GM23338 (cell line): ENCODE measurements at regions not wholly inside any gene's neighbourhood (a gene's known extent, or its start where the extent isn't known, plus 50 kb on each side); places are given as distances from the start of the nearest gene placed in this dataset.

Experiments used
- ATAC-seq: fragments of 200-7000 bp; cut with Tn5 transposase; 3 replicates; pipeline ENCODE4 v1.9.1; 2020
- DNase-seq: peaks from one replicate; pipeline ENCODE4 v3.0.0-alpha.2; 2015; ENCODE audit warnings: low spot score
- H2AFZ ChIP-seq: fragments of 200-600 bp; sonication (generic); 2 replicates; pipeline ENCODE4 v1.8.0; 2016; ENCODE audit warnings: antibody characterized with exemption, mild to moderate bottlenecking, moderate library complexity
- H3F3A ChIP-seq: fragments of 200-600 bp; sonication (generic); replicated peaks from 2 replicates; pipeline ENCODE4 v1.8.0; 2017; ENCODE audit warnings: antibody characterized with exemption, mixed run types, low read depth
- H3K27ac ChIP-seq: fragments of 200-600 bp; sonication (generic); 2 replicates; pipeline ENCODE4 v1.6.1; 2016; ENCODE audit warnings: low read depth
- H3K27me3 ChIP-seq: fragments of 200-600 bp; sonication (generic); 2 replicates; pipeline ENCODE4 v1.8.0; 2016; ENCODE audit warnings: mild to moderate bottlenecking, mixed run types, moderate library complexity; ENCODE audit not compliant: insufficient read depth
- H3K36me3 ChIP-seq: fragments of 200-600 bp; sonication (generic); 2 replicates; pipeline ENCODE4 v1.8.0; 2016; ENCODE audit warnings: mild to moderate bottlenecking; ENCODE audit not compliant: insufficient read depth
- H3K4me1 ChIP-seq: fragments of 200-600 bp; sonication (generic); 2 replicates; pipeline ENCODE4 v1.8.0; 2016; ENCODE audit warnings: mild to moderate bottlenecking, moderate library complexity; ENCODE audit not compliant: insufficient read depth
- H3K4me2 ChIP-seq: fragments of 200-600 bp; sonication (generic); 2 replicates; pipeline ENCODE4 v1.7.1; 2017; ENCODE audit warnings: mixed run types
- H3K4me3 ChIP-seq: fragments of 200-600 bp; sonication (generic); 2 replicates; pipeline ENCODE4 v1.6.1; 2016; ENCODE audit warnings: mixed run types
- H3K79me2 ChIP-seq: fragments of 200-600 bp; sonication (generic); replicated peaks from 2 replicates; pipeline ENCODE4 v1.8.0; 2017; ENCODE audit warnings: mild to moderate bottlenecking; ENCODE audit not compliant: insufficient read depth
- H3K9me2 ChIP-seq: fragments of 200-600 bp; sonication (generic); 2 replicates; pipeline ENCODE4 v1.8.0; 2017; ENCODE audit not compliant: insufficient read depth
- H4K20me1 ChIP-seq: fragments of 200-600 bp; sonication (generic); replicated peaks from 2 replicates; pipeline ENCODE4 v1.8.0; 2017; ENCODE audit warnings: mild to moderate bottlenecking; ENCODE audit not compliant: insufficient read depth
- H3K27ac Mint-ChIP-seq: 2 replicates; pipeline ENCODE4 v1.8.0; 2020; ENCODE audit warnings: inconsistent platforms, mild to moderate bottlenecking, moderate library complexity, mixed read lengths
- H3K27me3 Mint-ChIP-seq: 3 replicates; pipeline ENCODE4 v1.8.0; 2022; ENCODE audit warnings: low read depth, mild to moderate bottlenecking, moderate library complexity, mixed read lengths, inconsistent platforms; ENCODE audit not compliant: insufficient read depth, poor library complexity
- H3K36me3 Mint-ChIP-seq: 3 replicates; pipeline ENCODE4 v1.8.0; 2021; ENCODE audit warnings: low read depth, mild to moderate bottlenecking, inconsistent platforms, moderate library complexity, mixed read lengths
- H3K4me1 Mint-ChIP-seq: 3 replicates; pipeline ENCODE4 v1.8.0; 2020; ENCODE audit warnings: mild to moderate bottlenecking, inconsistent platforms, mixed read lengths
- H3K4me3 Mint-ChIP-seq: 3 replicates; pipeline ENCODE4 v1.8.0; 2021; ENCODE audit warnings: moderate library complexity, mild to moderate bottlenecking, inconsistent platforms, mixed read lengths
- H3K9me3 Mint-ChIP-seq: 3 replicates; pipeline ENCODE4 v1.8.0; 2020; ENCODE audit warnings: moderate library complexity, mild to moderate bottlenecking, inconsistent platforms, mixed read lengths
- CREB1 ChIP-seq: fragments of 250-450 bp; sonication (Bioruptor Pico); IDR thresholded peaks from 2 replicates; pipeline ENCODE4 v1.5.0; 2020; ENCODE audit warnings: low read depth, mild to moderate bottlenecking, moderate library complexity
- EZH2 ChIP-seq: fragments of 200-600 bp; sonication (generic); IDR thresholded peaks from one replicate; pipeline ENCODE4 v1.8.0; 2017; ENCODE audit warnings: antibody characterized with exemption, mild to moderate bottlenecking, low read depth; ENCODE audit not compliant: unreplicated experiment
- EZH2phosphoT487 ChIP-seq: fragments of 200-600 bp; sonication (generic); IDR thresholded peaks from one replicate; pipeline ENCODE4 v1.8.1; 2018; ENCODE audit warnings: antibody characterized with exemption; ENCODE audit not compliant: unreplicated experiment
- JUNB ChIP-seq: IDR thresholded peaks from one replicate; pipeline ENCODE4 v1.6.1; 2016; ENCODE audit warnings: antibody characterized with exemption; ENCODE audit not compliant: unreplicated experiment
- NANOG ChIP-seq: IDR thresholded peaks from 2 replicates; pipeline ENCODE4 v1.6.1; 2016; ENCODE audit warnings: antibody characterized with exemption, borderline replicate concordance
- POLR2AphosphoS5 ChIP-seq: IDR thresholded peaks from 2 replicates; pipeline ENCODE4 v1.6.1; 2016; ENCODE audit warnings: antibody characterized with exemption, low read depth
- STAT1 ChIP-seq: IDR thresholded peaks from one replicate; pipeline ENCODE4 v1.6.1; 2016; ENCODE audit warnings: antibody characterized with exemption; ENCODE audit not compliant: unreplicated experiment
- ZNF114 ChIP-seq: fragments of 250-450 bp; sonication (Bioruptor Pico); IDR thresholded peaks from 2 replicates; pipeline ENCODE4 v1.5.0; 2020; ENCODE audit warnings: mild to moderate bottlenecking, moderate library complexity
- ZNF331 ChIP-seq: fragments of 250-450 bp; sonication (Bioruptor Pico); IDR thresholded peaks from 2 replicates; pipeline ENCODE4 v1.5.0; 2020; ENCODE audit warnings: low read depth, mild to moderate bottlenecking, moderate library complexity
- TF ChIP-seq, protein P1 (sequence below): IDR thresholded peaks from 2 replicates; pipeline ENCODE4 v1.6.1; 2016; ENCODE audit warnings: antibody characterized with exemption
- TF ChIP-seq, protein P2 (sequence below): IDR thresholded peaks from one replicate; pipeline ENCODE4 v1.6.1; 2018; ENCODE audit warnings: antibody characterized with exemption; ENCODE audit not compliant: unreplicated experiment
- TF ChIP-seq, protein P3 (sequence below), 2 experiments: fragments of 200-600 bp in 1 of 2; sonication (generic) in 1 of 2; conservative IDR thresholded peaks; 2 replicates each; pipeline versions ENCODE4 v1.5.1 to v1.6.1; 2016 to 2017; ENCODE audit warnings: antibody characterized with exemption in 2 of 2, low read depth in 2 of 2, mild to moderate bottlenecking in 2 of 2, moderate library complexity in 1 of 2
- TF ChIP-seq, protein P4 (sequence below): fragments of 250-450 bp; sonication (Bioruptor Pico); IDR thresholded peaks from 2 replicates; pipeline ENCODE4 v1.5.0; 2020; ENCODE audit warnings: mild to moderate bottlenecking, moderate library complexity

DNA sequence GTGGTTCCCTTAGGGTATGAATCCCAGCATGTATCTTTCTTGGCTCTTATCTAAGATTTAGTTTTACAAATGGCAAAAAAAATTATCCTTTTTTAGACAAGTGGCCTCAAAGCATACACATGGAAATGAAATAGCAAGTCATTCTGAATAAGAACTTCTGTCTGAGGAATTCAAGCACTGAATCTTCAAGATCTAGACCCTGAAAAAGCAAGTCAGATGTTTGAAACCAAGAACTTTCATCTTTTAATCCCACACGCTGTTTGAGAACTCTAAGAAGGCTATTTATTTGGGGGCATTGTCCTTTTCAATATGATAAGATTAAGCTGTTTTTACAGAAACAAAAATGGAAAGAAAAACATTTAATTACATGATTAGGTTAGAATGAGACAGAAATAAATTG is 549.2 kb upstream of the CYLC2 start:
- H3K27me3 ChIP-seq: no peaks in the 10 kb centered on the region
- no peak for DNase-seq
- ATAC-seq: no peak
- no peaks in the 10 kb centered on the region for H3K4me1 ChIP-seq
- H3K4me3 ChIP-seq: no peak overlapping the region
- Mint-ChIP-seq H3K27me3 (no peaks in the 10 kb centered on the region), H3K27ac (no peak overlapping the region), H3K9me3 (peaks cover 88% of the 10 kb centered on the region), H3K36me3 (peaks cover 15% of the 10 kb centered on the region; the same call in 2 of the 3 replicates), H3K4me1 (no peaks in the 10 kb centered on the region), H3K4me3 (no peak overlapping the region)
- no peaks in the 10 kb centered on the region for H3K79me2 ChIP-seq
- no peaks in the 10 kb centered on the region for H3F3A ChIP-seq
- no peaks in the 10 kb centered on the region for H3K9me2 ChIP-seq
- TF ChIP-seq STAT1 (no peak), ZNF331 (CRISPR knock-in tag) (no peak), POLR2AphosphoS5 (no peak), NANOG (no peak), EZH2 (no peak), CREB1 (no peak), ZNF114 (no peak), EZH2phosphoT487 (no peak), JUNB (no peak)
- TF ChIP-seq, protein P1, sequence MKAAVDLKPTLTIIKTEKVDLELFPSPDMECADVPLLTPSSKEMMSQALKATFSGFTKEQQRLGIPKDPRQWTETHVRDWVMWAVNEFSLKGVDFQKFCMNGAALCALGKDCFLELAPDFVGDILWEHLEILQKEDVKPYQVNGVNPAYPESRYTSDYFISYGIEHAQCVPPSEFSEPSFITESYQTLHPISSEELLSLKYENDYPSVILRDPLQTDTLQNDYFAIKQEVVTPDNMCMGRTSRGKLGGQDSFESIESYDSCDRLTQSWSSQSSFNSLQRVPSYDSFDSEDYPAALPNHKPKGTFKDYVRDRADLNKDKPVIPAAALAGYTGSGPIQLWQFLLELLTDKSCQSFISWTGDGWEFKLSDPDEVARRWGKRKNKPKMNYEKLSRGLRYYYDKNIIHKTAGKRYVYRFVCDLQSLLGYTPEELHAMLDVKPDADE: no peak
- TF ChIP-seq, protein P2, sequence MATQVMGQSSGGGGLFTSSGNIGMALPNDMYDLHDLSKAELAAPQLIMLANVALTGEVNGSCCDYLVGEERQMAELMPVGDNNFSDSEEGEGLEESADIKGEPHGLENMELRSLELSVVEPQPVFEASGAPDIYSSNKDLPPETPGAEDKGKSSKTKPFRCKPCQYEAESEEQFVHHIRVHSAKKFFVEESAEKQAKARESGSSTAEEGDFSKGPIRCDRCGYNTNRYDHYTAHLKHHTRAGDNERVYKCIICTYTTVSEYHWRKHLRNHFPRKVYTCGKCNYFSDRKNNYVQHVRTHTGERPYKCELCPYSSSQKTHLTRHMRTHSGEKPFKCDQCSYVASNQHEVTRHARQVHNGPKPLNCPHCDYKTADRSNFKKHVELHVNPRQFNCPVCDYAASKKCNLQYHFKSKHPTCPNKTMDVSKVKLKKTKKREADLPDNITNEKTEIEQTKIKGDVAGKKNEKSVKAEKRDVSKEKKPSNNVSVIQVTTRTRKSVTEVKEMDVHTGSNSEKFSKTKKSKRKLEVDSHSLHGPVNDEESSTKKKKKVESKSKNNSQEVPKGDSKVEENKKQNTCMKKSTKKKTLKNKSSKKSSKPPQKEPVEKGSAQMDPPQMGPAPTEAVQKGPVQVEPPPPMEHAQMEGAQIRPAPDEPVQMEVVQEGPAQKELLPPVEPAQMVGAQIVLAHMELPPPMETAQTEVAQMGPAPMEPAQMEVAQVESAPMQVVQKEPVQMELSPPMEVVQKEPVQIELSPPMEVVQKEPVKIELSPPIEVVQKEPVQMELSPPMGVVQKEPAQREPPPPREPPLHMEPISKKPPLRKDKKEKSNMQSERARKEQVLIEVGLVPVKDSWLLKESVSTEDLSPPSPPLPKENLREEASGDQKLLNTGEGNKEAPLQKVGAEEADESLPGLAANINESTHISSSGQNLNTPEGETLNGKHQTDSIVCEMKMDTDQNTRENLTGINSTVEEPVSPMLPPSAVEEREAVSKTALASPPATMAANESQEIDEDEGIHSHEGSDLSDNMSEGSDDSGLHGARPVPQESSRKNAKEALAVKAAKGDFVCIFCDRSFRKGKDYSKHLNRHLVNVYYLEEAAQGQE: no peak
- TF ChIP-seq, protein P3, sequence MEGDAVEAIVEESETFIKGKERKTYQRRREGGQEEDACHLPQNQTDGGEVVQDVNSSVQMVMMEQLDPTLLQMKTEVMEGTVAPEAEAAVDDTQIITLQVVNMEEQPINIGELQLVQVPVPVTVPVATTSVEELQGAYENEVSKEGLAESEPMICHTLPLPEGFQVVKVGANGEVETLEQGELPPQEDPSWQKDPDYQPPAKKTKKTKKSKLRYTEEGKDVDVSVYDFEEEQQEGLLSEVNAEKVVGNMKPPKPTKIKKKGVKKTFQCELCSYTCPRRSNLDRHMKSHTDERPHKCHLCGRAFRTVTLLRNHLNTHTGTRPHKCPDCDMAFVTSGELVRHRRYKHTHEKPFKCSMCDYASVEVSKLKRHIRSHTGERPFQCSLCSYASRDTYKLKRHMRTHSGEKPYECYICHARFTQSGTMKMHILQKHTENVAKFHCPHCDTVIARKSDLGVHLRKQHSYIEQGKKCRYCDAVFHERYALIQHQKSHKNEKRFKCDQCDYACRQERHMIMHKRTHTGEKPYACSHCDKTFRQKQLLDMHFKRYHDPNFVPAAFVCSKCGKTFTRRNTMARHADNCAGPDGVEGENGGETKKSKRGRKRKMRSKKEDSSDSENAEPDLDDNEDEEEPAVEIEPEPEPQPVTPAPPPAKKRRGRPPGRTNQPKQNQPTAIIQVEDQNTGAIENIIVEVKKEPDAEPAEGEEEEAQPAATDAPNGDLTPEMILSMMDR (conservative IDR thresholded peaks at IDR 0.05; ENCODE audit: low read depth in 2 of 2): no peak
- TF ChIP-seq, protein P4, sequence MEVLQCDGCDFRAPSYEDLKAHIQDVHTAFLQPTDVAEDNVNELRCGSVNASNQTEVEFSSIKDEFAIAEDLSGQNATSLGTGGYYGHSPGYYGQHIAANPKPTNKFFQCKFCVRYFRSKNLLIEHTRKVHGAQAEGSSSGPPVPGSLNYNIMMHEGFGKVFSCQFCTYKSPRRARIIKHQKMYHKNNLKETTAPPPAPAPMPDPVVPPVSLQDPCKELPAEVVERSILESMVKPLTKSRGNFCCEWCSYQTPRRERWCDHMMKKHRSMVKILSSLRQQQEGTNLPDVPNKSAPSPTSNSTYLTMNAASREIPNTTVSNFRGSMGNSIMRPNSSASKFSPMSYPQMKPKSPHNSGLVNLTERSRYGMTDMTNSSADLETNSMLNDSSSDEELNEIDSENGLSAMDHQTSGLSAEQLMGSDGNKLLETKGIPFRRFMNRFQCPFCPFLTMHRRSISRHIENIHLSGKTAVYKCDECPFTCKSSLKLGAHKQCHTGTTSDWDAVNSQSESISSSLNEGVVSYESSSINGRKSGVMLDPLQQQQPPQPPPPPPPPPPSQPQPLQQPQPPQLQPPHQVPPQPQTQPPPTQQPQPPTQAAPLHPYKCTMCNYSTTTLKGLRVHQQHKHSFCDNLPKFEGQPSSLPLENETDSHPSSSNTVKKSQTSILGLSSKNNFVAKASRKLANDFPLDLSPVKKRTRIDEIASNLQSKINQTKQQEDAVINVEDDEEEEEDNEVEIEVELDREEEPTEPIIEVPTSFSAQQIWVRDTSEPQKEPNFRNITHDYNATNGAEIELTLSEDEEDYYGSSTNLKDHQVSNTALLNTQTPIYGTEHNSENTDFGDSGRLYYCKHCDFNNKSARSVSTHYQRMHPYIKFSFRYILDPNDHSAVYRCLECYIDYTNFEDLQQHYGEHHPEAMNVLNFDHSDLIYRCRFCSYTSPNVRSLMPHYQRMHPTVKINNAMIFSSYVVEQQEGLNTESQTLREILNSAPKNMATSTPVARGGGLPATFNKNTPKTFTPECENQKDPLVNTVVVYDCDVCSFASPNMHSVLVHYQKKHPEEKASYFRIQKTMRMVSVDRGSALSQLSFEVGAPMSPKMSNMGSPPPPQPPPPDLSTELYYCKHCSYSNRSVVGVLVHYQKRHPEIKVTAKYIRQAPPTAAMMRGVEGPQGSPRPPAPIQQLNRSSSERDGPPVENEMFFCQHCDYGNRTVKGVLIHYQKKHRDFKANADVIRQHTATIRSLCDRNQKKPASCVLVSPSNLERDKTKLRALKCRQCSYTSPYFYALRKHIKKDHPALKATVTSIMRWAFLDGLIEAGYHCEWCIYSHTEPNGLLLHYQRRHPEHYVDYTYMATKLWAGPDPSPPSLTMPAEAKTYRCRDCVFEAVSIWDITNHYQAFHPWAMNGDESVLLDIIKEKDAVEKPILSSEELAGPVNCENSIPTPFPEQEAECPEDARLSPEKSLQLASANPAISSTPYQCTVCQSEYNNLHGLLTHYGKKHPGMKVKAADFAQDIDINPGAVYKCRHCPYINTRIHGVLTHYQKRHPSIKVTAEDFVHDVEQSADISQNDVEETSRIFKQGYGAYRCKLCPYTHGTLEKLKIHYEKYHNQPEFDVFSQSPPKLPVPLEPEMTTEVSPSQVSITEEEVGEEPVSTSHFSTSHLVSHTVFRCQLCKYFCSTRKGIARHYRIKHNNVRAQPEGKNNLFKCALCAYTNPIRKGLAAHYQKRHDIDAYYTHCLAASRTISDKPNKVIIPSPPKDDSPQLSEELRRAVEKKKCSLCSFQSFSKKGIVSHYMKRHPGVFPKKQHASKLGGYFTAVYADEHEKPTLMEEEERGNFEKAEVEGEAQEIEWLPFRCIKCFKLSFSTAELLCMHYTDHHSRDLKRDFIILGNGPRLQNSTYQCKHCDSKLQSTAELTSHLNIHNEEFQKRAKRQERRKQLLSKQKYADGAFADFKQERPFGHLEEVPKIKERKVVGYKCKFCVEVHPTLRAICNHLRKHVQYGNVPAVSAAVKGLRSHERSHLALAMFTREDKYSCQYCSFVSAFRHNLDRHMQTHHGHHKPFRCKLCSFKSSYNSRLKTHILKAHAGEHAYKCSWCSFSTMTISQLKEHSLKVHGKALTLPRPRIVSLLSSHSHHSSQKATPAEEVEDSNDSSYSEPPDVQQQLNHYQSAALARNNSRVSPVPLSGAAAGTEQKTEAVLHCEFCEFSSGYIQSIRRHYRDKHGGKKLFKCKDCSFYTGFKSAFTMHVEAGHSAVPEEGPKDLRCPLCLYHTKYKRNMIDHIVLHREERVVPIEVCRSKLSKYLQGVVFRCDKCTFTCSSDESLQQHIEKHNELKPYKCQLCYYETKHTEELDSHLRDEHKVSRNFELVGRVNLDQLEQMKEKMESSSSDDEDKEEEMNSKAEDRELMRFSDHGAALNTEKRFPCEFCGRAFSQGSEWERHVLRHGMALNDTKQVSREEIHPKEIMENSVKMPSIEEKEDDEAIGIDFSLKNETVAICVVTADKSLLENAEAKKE (CRISPR knock-in tag): no peak
- no peak overlapping the region for H3K4me2 ChIP-seq
- no peak overlapping the region for H3K27ac ChIP-seq
- H3K36me3 ChIP-seq: peaks cover 12% of the 10 kb centered on the region; the same call in 1 of the 2 replicates
- H4K20me1 ChIP-seq: no peaks in the 10 kb centered on the region
- no peak overlapping the region for H2AFZ ChIP-seq
